Small intestine (tissue), 7 donors: ENCODE measurements at regions not wholly inside any gene's neighbourhood (a gene's known extent, or its start where the extent isn't known, plus 50 kb on each side); places are given as distances from the start of the nearest gene placed in this dataset.

ENCODE experiments used
- DNase-seq, 2 donors: peaks; one replicate each; pipeline versions ENCODE4 v3.0.0 to v3.0.0-alpha.2; 2013
- FAIRE-seq: peaks from 2 replicates; lab custom pipeline; 2012; peaks lifted over from hg19 to GRCh38; lab: Jason Lieb, UNC
- H3K27ac ChIP-seq, 3 donors: one replicate each; pipeline ENCODE4 v1.5.1; 2013; ENCODE audit warnings: low read length in 2 of 3, mild to moderate bottlenecking in 2 of 3, control low read depth in 1 of 3, inconsistent platforms in 1 of 3, low read depth in 1 of 3, moderate library complexity in 1 of 3
- H3K27me3 ChIP-seq, 3 donors: one replicate each; pipeline ENCODE4 v1.6.1; 2013; ENCODE audit warnings: low read length in 3 of 3, inconsistent platforms in 1 of 3; ENCODE audit not compliant: control insufficient read depth in 3 of 3, insufficient read depth in 3 of 3
- H3K36me3 ChIP-seq, 3 donors: one replicate each; pipeline ENCODE4 v1.6.1; 2013; ENCODE audit warnings: low read length in 3 of 3, inconsistent platforms in 1 of 3, low read depth in 1 of 3, mild to moderate bottlenecking in 1 of 3, moderate library complexity in 1 of 3; ENCODE audit not compliant: control insufficient read depth in 3 of 3, insufficient read depth in 2 of 3
- H3K4me1 ChIP-seq, 3 donors: one replicate each; pipeline ENCODE4 v1.6.1; 2013; ENCODE audit warnings: low read length in 2 of 3, inconsistent platforms in 1 of 3, low read depth in 1 of 3, mild to moderate bottlenecking in 1 of 3, moderate library complexity in 1 of 3; ENCODE audit not compliant: control insufficient read depth in 3 of 3, insufficient read depth in 2 of 3
- H3K4me3 ChIP-seq, 3 donors: one replicate each; pipeline ENCODE4 v1.5.1; 2013; ENCODE audit warnings: low read length in 3 of 3, control low read depth in 1 of 3, inconsistent platforms in 1 of 3, low read depth in 1 of 3, mild to moderate bottlenecking in 1 of 3, moderate library complexity in 1 of 3
- H3K9me3 ChIP-seq, 2 donors: one replicate each; pipeline ENCODE4 v1.6.1; 2013; ENCODE audit warnings: low read depth in 1 of 2, low read length in 1 of 2; ENCODE audit not compliant: control insufficient read depth in 2 of 2, insufficient read depth in 1 of 2
- WGBS, 3 donors: extraction: QIAGEN DNeasy Blood & Tissue Kit; methylation state at CpG; one replicate each; pipeline ENCODE4 v1.1.7; 2013; 5-methylcytosine and 5-hydroxymethylcytosine counted together
- donor health status: healthy with polysubstance abuse.
- donor health status: control.
- donor health status: control.
- donor health status: Bipolar disorder and iron deficiency.
- donor health status: healthy.

DNA sequence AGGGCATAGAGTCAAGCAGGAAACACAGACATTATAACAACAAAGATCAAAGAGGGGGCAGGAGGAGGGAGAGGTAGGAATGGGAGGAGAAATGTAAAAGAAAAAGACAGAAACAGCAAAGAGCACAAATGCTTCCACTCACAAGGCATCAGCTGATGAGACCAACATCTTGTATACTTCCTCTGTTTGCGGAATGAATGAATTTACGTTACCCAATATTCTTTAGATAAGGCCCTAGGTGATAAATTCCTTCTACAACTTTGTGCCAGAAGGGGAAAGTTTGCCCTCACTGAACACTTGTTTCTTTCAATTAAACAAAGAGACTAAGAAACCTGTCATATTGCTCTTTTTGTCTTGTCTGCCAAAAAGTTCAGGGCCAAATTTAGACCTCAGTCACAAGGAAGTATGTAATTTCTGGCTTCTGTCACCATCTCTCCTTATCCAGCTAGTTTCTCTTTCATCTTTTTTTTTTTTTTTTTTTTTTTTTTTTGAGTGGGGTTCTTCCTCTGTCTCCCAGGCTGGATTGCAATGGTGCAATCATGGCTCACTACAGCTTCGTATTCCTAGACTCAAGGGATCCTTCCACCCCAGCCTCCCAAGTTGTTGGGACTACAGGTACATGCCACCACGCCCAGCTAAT, 116.4 kb upstream of the NANOS1 start:
- no peaks in the 10 kb centered on the region for H3K27me3 ChIP-seq
- FAIRE-seq (no peak), DNase-seq (no peak)
- H3K36me3 ChIP-seq, result no peaks in the 10 kb centered on the region
- no peaks in the 10 kb centered on the region for H3K9me3 ChIP-seq
- H3K4me1 ChIP-seq, result no peaks in the 10 kb centered on the region
- H3K4me3 ChIP-seq, result no peak overlapping the region
- no peak overlapping the region for H3K27ac ChIP-seq
- WGBS, 3 donors, result 47 to 73% (median 64%) methylated on average over 4 of the region's 4 CpGs

DNA sequence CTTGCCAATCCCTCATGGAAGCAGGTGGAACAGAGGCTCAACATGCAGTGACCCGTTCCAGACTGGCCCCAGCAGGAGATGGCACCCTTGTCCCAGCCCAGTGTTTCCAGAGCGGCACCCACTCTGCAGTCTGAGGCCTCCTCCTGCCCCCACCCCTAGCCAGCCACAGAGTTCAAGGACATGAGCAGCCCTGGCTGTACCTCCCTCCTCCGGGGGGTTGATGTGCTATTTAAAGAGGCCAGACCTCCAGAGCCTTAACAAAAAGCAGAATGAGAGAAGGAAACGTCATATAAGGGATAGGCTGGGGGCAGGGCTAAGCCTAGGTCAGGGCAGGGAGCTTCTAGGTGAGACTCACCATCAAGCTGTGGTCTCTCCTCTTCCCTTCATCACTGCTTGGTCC, 115.7 kb upstream of the NANOS1 start:
- 46 to 54% (median 49%) methylated on average over 4 of the region's 4 CpGs for WGBS, 3 donors
- FAIRE-seq, result no peak

DNA sequence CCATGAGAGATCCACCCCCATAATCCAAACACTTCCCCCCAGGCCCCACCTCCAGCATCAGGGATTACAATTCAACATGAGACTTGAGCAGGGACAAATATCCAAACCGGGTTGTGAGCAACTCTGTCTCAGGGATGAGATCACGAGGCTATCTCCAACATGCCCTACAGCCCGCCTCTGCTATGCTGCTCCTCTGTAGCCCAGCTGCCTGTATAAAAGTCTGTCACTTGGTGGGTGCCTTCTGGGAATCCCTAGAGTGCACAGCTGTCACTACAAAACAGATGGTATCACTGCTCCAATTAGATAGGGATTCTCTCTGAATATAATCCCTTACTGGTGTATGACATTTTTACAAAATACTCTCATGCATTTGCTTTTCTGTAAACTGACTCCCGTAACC, 114.9 kb upstream of the NANOS1 start:
- Histone ChIP-seq H3K27me3 (no peaks in the 10 kb centered on the region), H3K4me1 (no peaks in the 10 kb centered on the region), H3K27ac (no peak overlapping the region), H3K36me3 (no peaks in the 10 kb centered on the region), H3K9me3 (no peaks in the 10 kb centered on the region), H3K4me3 (no peak overlapping the region)
- DNase-seq, result no peak
- no peak for FAIRE-seq
- WGBS, 3 donors, result 61 to 70% (median 66%) methylated on average over 4 of the region's 4 CpGs

More for the DNA sequence above, 115.7 kb upstream of the NANOS1 start:
- Histone ChIP-seq H3K27ac (no peak overlapping the region), H3K4me1 (no peaks in the 10 kb centered on the region), H3K9me3 (no peaks in the 10 kb centered on the region), H3K27me3 (no peaks in the 10 kb centered on the region), H3K36me3 (no peaks in the 10 kb centered on the region), H3K4me3 (no peak overlapping the region)
- no peak for DNase-seq

DNA sequence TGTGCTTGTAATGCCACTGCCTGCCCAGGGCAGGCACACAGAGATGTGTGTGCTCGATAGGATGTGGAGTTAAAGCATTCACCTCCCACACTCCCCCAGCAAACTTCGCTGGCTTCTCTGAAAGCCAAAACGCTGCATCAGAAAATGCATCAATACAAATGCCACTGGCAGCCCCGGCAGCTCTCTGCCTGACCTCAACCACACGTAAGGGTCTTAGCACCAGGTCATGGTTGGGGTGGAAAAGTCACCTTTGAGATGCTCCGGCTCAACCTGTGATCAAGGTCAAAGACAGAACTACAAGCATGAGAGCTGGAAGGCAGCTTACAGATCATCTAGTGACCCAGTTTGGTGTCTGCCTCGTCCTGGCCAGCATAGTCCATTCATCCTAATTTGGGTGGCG, 114.4 kb upstream of the NANOS1 start:
- no peak overlapping the region for H3K4me3 ChIP-seq
- H3K27me3 ChIP-seq, result no peaks in the 10 kb centered on the region

GRCh38 chr10:118916777-118917176, 112.7 kb upstream of the NANOS1 start:
- no peak for FAIRE-seq
- no peaks in the 10 kb centered on the region for H3K4me1 ChIP-seq
- H3K27ac ChIP-seq, result no peak overlapping the region
- no peaks in the 10 kb centered on the region for H3K9me3 ChIP-seq
- no peaks in the 10 kb centered on the region for H3K27me3 ChIP-seq
- no peak for DNase-seq
- WGBS, 3 donors, result 87 to 92% (median 89%) methylated on average over 6 of the region's 6 CpGs
- H3K4me3 ChIP-seq, result no peak overlapping the region
- no peaks in the 10 kb centered on the region for H3K36me3 ChIP-seq

More for the DNA sequence above, 114.4 kb upstream of the NANOS1 start:
- no peak overlapping the region for H3K27ac ChIP-seq
- DNase-seq, result no peak
- H3K9me3 ChIP-seq, result no peaks in the 10 kb centered on the region
- no peak for FAIRE-seq
- 71 to 82% (median 81%) methylated on average over 8 of the region's 8 CpGs for WGBS, 3 donors
- no peaks in the 10 kb centered on the region for H3K4me1 ChIP-seq
- no peaks in the 10 kb centered on the region for H3K36me3 ChIP-seq

DNA sequence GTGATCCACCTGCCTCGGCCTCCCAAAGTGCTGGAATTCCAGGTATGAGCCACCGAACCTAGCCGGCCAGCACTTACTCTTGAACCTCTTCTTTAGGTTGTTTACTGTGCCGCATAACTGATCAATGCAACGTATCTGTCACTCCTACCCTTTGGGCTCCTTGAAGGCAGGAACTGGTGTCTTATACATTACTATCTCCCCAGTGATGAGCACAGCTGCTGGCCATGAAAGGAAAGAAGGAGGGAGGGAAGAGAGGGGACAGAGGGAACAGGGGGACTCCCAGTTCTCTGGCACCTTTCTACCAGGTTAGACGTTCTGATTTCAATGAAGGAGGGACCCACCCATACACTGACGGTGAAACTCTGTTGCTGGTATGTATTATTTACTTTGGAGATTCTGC, 111.8 kb upstream of the NANOS1 start:
- FAIRE-seq (no peak), DNase-seq (no peak)
- no peaks in the 10 kb centered on the region for H3K36me3 ChIP-seq
- no peak overlapping the region for H3K27ac ChIP-seq
- no peak overlapping the region for H3K4me3 ChIP-seq
- H3K9me3 ChIP-seq, result no peaks in the 10 kb centered on the region
- no peaks in the 10 kb centered on the region for H3K4me1 ChIP-seq
- WGBS, 3 donors, result 78 to 82% (median 79%) methylated on average over 7 of the region's 7 CpGs
- no peaks in the 10 kb centered on the region for H3K27me3 ChIP-seq

DNA sequence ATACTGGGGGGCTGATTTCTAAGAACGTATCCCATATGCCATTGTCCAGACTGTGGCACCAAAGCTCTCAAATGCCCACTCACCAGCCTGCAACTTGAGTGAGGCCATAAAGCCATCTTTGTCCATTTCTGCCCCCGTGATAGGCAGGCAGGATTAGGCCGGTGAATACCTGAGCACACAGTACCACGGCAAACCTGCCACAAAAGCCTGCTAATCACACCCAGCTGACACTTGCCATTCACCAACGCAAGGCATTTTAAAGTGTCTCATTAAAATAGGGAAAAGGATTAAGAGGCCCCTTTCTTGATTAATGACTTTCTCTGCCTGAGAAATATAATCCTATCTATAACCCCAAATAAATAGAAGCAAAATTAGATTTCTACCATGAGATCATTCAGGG, 111.4 kb upstream of the NANOS1 start:
- Histone ChIP-seq H3K4me3 (no peak overlapping the region), H3K27ac (no peak overlapping the region), H3K27me3 (no peaks in the 10 kb centered on the region), H3K9me3 (no peaks in the 10 kb centered on the region), H3K36me3 (no peaks in the 10 kb centered on the region), H3K4me1 (no peaks in the 10 kb centered on the region)
- no peak for DNase-seq
- FAIRE-seq, result no peak
- WGBS, 3 donors, result 64 to 75% (median 70%) methylated on average over 5 of the region's 5 CpGs

DNA sequence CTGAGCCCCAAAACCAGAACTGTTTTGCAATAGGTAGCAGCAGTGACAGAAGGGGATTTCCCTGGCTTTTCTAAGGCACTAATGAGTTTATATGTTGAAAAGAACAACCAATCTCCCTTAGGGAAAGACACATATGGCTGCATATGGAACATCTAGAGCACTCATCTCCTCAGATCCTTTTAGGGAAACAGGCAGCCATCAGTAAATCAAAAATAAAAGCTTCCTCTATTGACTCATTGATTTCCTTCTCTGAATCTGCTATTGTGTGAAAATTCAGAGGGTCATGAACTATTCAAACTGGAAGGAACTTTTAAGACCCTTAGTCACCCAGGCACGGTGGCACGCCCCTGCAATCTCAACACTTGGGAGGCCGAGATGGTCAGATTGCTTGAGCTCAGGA, 110.9 kb upstream of the NANOS1 start:
- Histone ChIP-seq H3K4me3 (no peak overlapping the region), H3K27ac (no peak overlapping the region), H3K4me1 (no peaks in the 10 kb centered on the region), H3K9me3 (no peaks in the 10 kb centered on the region), H3K36me3 (no peaks in the 10 kb centered on the region), H3K27me3 (no peaks in the 10 kb centered on the region)
- DNase-seq (no peak), FAIRE-seq (no peak)
- 50 to 58% (median 57%) methylated on average over 3 of the region's 3 CpGs for WGBS, 3 donors

DNA sequence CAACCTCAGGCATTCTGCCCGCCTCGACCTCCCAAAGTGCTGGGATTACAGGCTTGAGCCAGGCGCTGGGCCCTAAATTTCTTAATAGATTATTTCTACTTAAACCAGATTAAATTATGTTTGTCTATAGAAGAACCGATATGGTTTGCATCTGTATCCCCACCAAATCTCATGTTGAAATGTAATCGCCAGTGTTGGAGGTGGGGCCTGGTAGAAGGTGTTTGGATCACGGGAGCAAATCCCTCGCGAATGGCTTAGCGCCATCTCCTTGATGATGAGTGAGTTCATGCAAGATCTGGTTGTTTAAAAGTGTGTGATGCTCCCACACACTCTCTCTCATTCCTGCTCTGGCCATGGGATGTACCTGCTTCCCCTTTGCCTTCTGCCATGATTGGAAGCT, 109.3 kb upstream of the NANOS1 start:
- no peak overlapping the region for H3K27ac ChIP-seq
- FAIRE-seq, result no peak
- no peak overlapping the region for H3K4me3 ChIP-seq
- no peaks in the 10 kb centered on the region for H3K27me3 ChIP-seq
- 95 to 97% (median 96%) methylated on average over 9 of the region's 9 CpGs for WGBS, 3 donors
- DNase-seq, result no peak
- no peaks in the 10 kb centered on the region for H3K4me1 ChIP-seq
- no peaks in the 10 kb centered on the region for H3K9me3 ChIP-seq
- H3K36me3 ChIP-seq, result no peaks in the 10 kb centered on the region
